ENCODE measurements at regions not wholly inside any gene's neighbourhood (a gene's known extent, or its start where the extent isn't known, plus 50 kb on each side); places are given as distances from the start of the nearest gene placed in this dataset.

DNA sequence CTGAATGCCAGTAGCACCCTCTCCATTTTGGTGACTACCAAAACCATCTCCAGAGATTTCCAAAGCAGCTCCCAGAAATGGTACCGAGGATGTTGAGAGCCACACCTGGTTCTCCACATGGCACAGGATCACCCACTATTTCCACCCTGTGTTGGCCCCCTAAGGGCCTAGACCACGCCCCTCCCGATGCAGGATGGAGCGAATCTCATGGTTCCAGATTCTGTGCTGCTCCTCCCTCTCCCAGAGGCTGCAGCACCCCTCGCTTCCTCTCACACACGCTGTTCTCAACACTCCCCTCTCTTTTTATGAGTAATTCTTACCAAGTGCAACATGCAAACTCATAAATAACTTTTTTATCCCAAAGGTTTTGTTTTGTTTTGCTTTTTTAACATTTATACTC lies 571.5 kb downstream of the STK39 start:
- TF ChIP-seq, protein P1, sequence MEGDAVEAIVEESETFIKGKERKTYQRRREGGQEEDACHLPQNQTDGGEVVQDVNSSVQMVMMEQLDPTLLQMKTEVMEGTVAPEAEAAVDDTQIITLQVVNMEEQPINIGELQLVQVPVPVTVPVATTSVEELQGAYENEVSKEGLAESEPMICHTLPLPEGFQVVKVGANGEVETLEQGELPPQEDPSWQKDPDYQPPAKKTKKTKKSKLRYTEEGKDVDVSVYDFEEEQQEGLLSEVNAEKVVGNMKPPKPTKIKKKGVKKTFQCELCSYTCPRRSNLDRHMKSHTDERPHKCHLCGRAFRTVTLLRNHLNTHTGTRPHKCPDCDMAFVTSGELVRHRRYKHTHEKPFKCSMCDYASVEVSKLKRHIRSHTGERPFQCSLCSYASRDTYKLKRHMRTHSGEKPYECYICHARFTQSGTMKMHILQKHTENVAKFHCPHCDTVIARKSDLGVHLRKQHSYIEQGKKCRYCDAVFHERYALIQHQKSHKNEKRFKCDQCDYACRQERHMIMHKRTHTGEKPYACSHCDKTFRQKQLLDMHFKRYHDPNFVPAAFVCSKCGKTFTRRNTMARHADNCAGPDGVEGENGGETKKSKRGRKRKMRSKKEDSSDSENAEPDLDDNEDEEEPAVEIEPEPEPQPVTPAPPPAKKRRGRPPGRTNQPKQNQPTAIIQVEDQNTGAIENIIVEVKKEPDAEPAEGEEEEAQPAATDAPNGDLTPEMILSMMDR (IDR thresholded peaks at IDR 0.05) = no peak
- TF ChIP-seq EZH2 (IDR thresholded peaks at IDR 0.05; ENCODE audit: borderline replicate concordance, insufficient read depth, low read depth, low read length, poor library complexity, severe bottlenecking) = no peak
